HCT116 (cell line): ENCODE measurements at regions not wholly inside any gene's neighbourhood (a gene's known extent, or its start where the extent isn't known, plus 50 kb on each side); places are given as distances from the start of the nearest gene placed in this dataset.

ENCODE experiments used
- ATAC-seq: fragments of 200-7000 bp; cut with Tn5 transposase; 2 replicates; pipeline ENCODE4 v1.9.1; 2020; ENCODE audit warnings: mild to moderate bottlenecking, moderate library complexity
- BruUV-seq: library from RNA; stranded (reverse); fragments of 400-500 nt; replicated peaks from 2 replicates; lab custom pipeline; 2021; lab: Mats Ljungman, UMichigan
- CTCF ChIA-PET: fragments of 300-600 bp; sonication (Branson Sonifier 250); formaldehyde crosslinking; loops from one replicate; lab custom pipeline; 2021; ENCODE audit warnings: antibody characterized with exemption; lab: Charles Lee
- POLR2A ChIA-PET: fragments of 300-600, 350-600 bp; sonication (Branson Sonifier 250); formaldehyde crosslinking; loops from one replicate; lab custom pipeline; 2021; ENCODE audit warnings: antibody characterized with exemption; lab: Charles Lee
- RAD21 ChIA-PET, 2 experiments: fragments of 300-600 bp; sonication (Branson Sonifier 250); formaldehyde crosslinking; loops; one replicate each; lab custom pipeline; 2023; ENCODE audit warnings: low total read pairs in 2 of 2; ENCODE audit not compliant: uncharacterized antibody in 2 of 2, unreplicated experiment in 2 of 2, low non-redundant PET in 1 of 2; lab: Charles Lee
- DNase-seq: peaks from one replicate; pipeline ENCODE4 v3.0.0-alpha.2; 2010; ENCODE audit warnings: low read depth, low spot score
- H2AFZ ChIP-seq: fragments of 200-600 bp; shearing (Covaris generic), sonication (generic); 2 replicates; pipeline ENCODE4 v1.6.1; 2017; ENCODE audit warnings: low read depth, mixed run types, mixed read lengths, antibody characterized with exemption, low read length; ENCODE audit not compliant: poor library complexity, severe bottlenecking
- H3K27ac ChIP-seq: 2 replicates; pipeline ENCODE4 v1.5.1; 2012; ENCODE audit warnings: low read depth, low read length
- H3K27me3 ChIP-seq: fragments of 200-600 bp; sonication (generic); 2 replicates; pipeline ENCODE4 v1.6.1; 2016; ENCODE audit warnings: mixed run types, low read length, mixed read lengths; ENCODE audit not compliant: insufficient read depth
- H3K36me3 ChIP-seq, 2 experiments: fragments of 200-500 bp in 1 of 2; fragments of 200-600 bp in 1 of 2; sonication (Bioruptor generic) in 1 of 2; sonication (generic) in 1 of 2; 2 replicates each; pipeline versions ENCODE4 v1.5.1 to v1.6.1; 2014 to 2016; ENCODE audit warnings: low read length in 2 of 2, inconsistent platforms in 1 of 2, mixed read lengths in 1 of 2, mixed run types in 1 of 2; ENCODE audit not compliant: insufficient read depth in 2 of 2, control insufficient read depth in 1 of 2
- H3K4me1 ChIP-seq, 2 experiments: fragments of 200-600 bp in 1 of 2; sonication (generic) in 1 of 2; 2 replicates each; pipeline versions ENCODE4 v1.5.1 to v1.6.1; 2012 to 2017; ENCODE audit warnings: low read length in 2 of 2, inconsistent platforms in 1 of 2, mild to moderate bottlenecking in 1 of 2, mixed read lengths in 1 of 2, mixed run types in 1 of 2, moderate library complexity in 1 of 2; ENCODE audit not compliant: insufficient read depth in 2 of 2, control insufficient read depth in 1 of 2
- H3K4me2 ChIP-seq: fragments of 200-600 bp; sonication (generic); 2 replicates; pipeline ENCODE4 v1.6.1; 2017; ENCODE audit warnings: mixed run types, low read length, mixed read lengths
- H3K4me3 ChIP-seq, 2 experiments: fragments of 200-600 bp in 1 of 2; sonication (generic) in 1 of 2; replicated peaks in 1 of 2; 2 replicates each; pipeline ENCODE4 v1.5.1; 2011 to 2016; ENCODE audit warnings: low read length in 2 of 2, control low read depth in 1 of 2, low read depth in 1 of 2, mild to moderate bottlenecking in 1 of 2, mixed read lengths in 1 of 2, mixed run types in 1 of 2
- H3K79me2 ChIP-seq: fragments of 200-600 bp; sonication (generic); 2 replicates; pipeline ENCODE4 v1.6.1; 2017; ENCODE audit warnings: mild to moderate bottlenecking, mixed run types, low read length, moderate library complexity, mixed read lengths; ENCODE audit not compliant: insufficient read depth
- H3K9ac ChIP-seq: fragments of 200-600 bp; sonication (generic); 2 replicates; pipeline ENCODE4 v1.6.1; 2016; ENCODE audit warnings: low read length, mixed read lengths
- H3K9me2 ChIP-seq: fragments of 200-600 bp; sonication (generic), shearing (Covaris generic); 2 replicates; pipeline ENCODE4 v1.6.1; 2017; ENCODE audit warnings: mixed run types, mild to moderate bottlenecking, moderate library complexity; ENCODE audit not compliant: insufficient read depth
- H3K9me3 ChIP-seq, 2 experiments: fragments of 200-500 bp in 1 of 2; fragments of 200-600 bp in 1 of 2; sonication (Bioruptor generic) in 1 of 2; sonication (generic) in 1 of 2; 2 replicates each; pipeline ENCODE4 v1.6.1; 2014 to 2017; ENCODE audit warnings: low read length in 2 of 2, mixed read lengths in 2 of 2, inconsistent platforms in 1 of 2, low read depth in 1 of 2, mild to moderate bottlenecking in 1 of 2, mixed run types in 1 of 2, moderate library complexity in 1 of 2; ENCODE audit not compliant: control insufficient read depth in 1 of 2, insufficient read depth in 1 of 2
- H4K20me1 ChIP-seq: fragments of 200-600 bp; sonication (generic), shearing (Covaris generic); 2 replicates; pipeline ENCODE4 v1.6.1; 2017; ENCODE audit warnings: mixed run types, mild to moderate bottlenecking, moderate library complexity; ENCODE audit not compliant: insufficient read depth
- ATF3 ChIP-seq: IDR thresholded peaks from 2 replicates; pipeline ENCODE4 v1.6.1; 2012
- CBX3 ChIP-seq: IDR thresholded peaks from 2 replicates; pipeline ENCODE4 v1.6.1; 2012; ENCODE audit warnings: low read depth
- CEBPB ChIP-seq: IDR thresholded peaks from 2 replicates; pipeline ENCODE4 v1.6.1; 2012; ENCODE audit warnings: low read depth
- ELF1 ChIP-seq: IDR thresholded peaks from 2 replicates; pipeline ENCODE4 v1.6.1; 2012; ENCODE audit warnings: low read depth, borderline replicate concordance
- EZH2 ChIP-seq: fragments of 200-600 bp; sonication (generic); IDR thresholded peaks from 2 replicates; pipeline ENCODE4 v1.6.1; 2017; ENCODE audit warnings: antibody characterized with exemption, mixed run types
- EZH2phosphoT487 ChIP-seq: fragments of 200-600 bp; IDR thresholded peaks from 2 replicates; pipeline ENCODE4 v1.6.1; 2018; ENCODE audit warnings: antibody characterized with exemption, borderline replicate concordance
- FOSL1 ChIP-seq: IDR thresholded peaks from 2 replicates; pipeline ENCODE4 v1.6.1; 2012; ENCODE audit warnings: low read depth
- JUND ChIP-seq: IDR thresholded peaks from 2 replicates; pipeline ENCODE4 v1.6.1; 2012
- MAX ChIP-seq: IDR thresholded peaks from 2 replicates; pipeline ENCODE4 v1.6.1; 2012
- POLR2A ChIP-seq: IDR thresholded peaks from 2 replicates; pipeline ENCODE4 v1.7.0; 2011; ENCODE audit warnings: borderline replicate concordance; ENCODE audit not compliant: insufficient read depth, insufficient read length; ENCODE audit errors: extremely low read depth
- POLR2AphosphoS5 ChIP-seq: IDR thresholded peaks from 2 replicates; pipeline ENCODE4 v1.6.1; 2011; ENCODE audit warnings: mild to moderate bottlenecking, low read depth, low read length, moderate library complexity
- RAD21 ChIP-seq: IDR thresholded peaks from 2 replicates; pipeline ENCODE4 v1.6.1; 2012; ENCODE audit warnings: low read depth, mild to moderate bottlenecking
- SIN3A ChIP-seq: IDR thresholded peaks from 2 replicates; pipeline ENCODE4 v1.6.1; 2012; ENCODE audit warnings: low read depth
- SP1 ChIP-seq: IDR thresholded peaks from 2 replicates; pipeline ENCODE4 v1.6.1; 2012; ENCODE audit warnings: low read depth
- SRF ChIP-seq: IDR thresholded peaks from 2 replicates; pipeline ENCODE4 v1.6.1; 2012; ENCODE audit warnings: low read depth
- TCF7L2 ChIP-seq: IDR thresholded peaks from 2 replicates; pipeline ENCODE4 v1.7.0; 2011; ENCODE audit warnings: borderline replicate concordance, inconsistent platforms; ENCODE audit not compliant: insufficient read depth, insufficient read length; ENCODE audit errors: extremely low read depth
- YY1 ChIP-seq: IDR thresholded peaks from 2 replicates; pipeline ENCODE4 v1.6.1; 2011; ENCODE audit warnings: low read length, low read depth, moderate library complexity, mild to moderate bottlenecking; ENCODE audit not compliant: insufficient replicate concordance; ENCODE audit errors: extremely low read depth
- ZFX ChIP-seq: fragments of 450-650 bp; IDR thresholded peaks from 2 replicates; pipeline ENCODE4 v1.6.1; 2017
- ZNF274 ChIP-seq: fragments of 200-500 bp; sonication (Bioruptor generic); IDR thresholded peaks from 2 replicates; pipeline ENCODE4 v1.6.1; 2014; ENCODE audit warnings: mild to moderate bottlenecking, low read depth, low read length, inconsistent platforms
- intact Hi-C: fragments of 100-400 bp; cut with micrococcal nuclease; formaldehyde crosslinking; loops from 2 replicates; pipeline ENCODE4 v1.10.0; 2022
- TF ChIP-seq, protein P1 (sequence below), 3 experiments: fragments of 200-600 bp in 1 of 3; sonication (generic) in 1 of 3; IDR thresholded peaks in 2 of 3; conservative IDR thresholded peaks in 1 of 3; 2 replicates each; pipeline ENCODE4 v1.5.1; 2012 to 2017; ENCODE audit warnings: low read depth in 2 of 3, low read length in 2 of 3, antibody characterized with exemption in 1 of 3, borderline replicate concordance in 1 of 3, control low read depth in 1 of 3, mild to moderate bottlenecking in 1 of 3, mixed read lengths in 1 of 3, mixed run types in 1 of 3, moderate library complexity in 1 of 3; ENCODE audit not compliant: insufficient read depth in 1 of 3

- Histone ChIP-seq H3K4me2 (no peak overlapping the region), H3K27ac (no peak overlapping the region), H3K27me3 (no peaks in the 10 kb centered on the region), H3K36me3 (no peaks in the 10 kb centered on the region), H3K79me2 (no peaks in the 10 kb centered on the region), H3K9me3 (no peaks in the 10 kb centered on the region), H3K9ac (no peak overlapping the region), H3K9me2 (no peaks in the 10 kb centered on the region), H4K20me1 (no peaks in the 10 kb centered on the region), H3K4me3 (no peak overlapping the region), H2AFZ (no peak overlapping the region), H3K4me1 (no peaks in the 10 kb centered on the region)
- ATAC-seq, result no peak
- DNase-seq, result no peak
- no peak for TF ChIP-seq POLR2A
- RAD21 ChIA-PET, result no interaction called here
- no TSS peak for BruUV-seq
- POLR2A ChIA-PET, result no interaction called here
- CTCF ChIA-PET, result no interaction called here
- intact Hi-C loops, result no loop called here
Measured at GRCh38 chr6:74690365-74690764, 515.5 kb downstream of the COL12A1 start.

DNA sequence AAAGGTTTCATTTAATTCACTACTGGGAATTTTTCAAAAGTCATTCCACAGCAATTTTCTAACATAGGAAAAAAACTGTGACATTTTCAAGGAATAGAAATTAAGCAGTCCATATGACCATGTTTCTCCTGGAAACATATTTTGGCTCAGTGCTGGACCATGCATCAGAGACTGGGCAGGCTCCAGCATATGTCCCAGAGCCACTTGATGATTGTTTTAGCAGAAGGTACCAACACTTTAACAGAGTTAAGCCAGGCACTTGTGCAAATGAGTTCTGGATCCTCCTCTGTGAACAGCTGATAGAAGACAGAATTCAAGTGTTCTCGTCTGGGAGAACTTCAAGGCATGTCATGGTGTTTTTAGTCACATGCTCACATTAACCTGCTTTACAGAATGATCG lies 516.3 kb downstream of the COL12A1 start:
- H3K27ac ChIP-seq, result no peak overlapping the region
- no peak overlapping the region for H3K9ac ChIP-seq
- H3K9me3 ChIP-seq, result no peaks in the 10 kb centered on the region
- H3K4me3 ChIP-seq, result no peak overlapping the region
- no peaks in the 10 kb centered on the region for H3K79me2 ChIP-seq
- H2AFZ ChIP-seq, result no peak overlapping the region
- ChIA-PET CTCF (no interaction called here), RAD21 (no interaction called here), POLR2A (no interaction called here)
- no peaks in the 10 kb centered on the region for H3K9me2 ChIP-seq
- H3K36me3 ChIP-seq, result no peaks in the 10 kb centered on the region
- no peaks in the 10 kb centered on the region for H4K20me1 ChIP-seq
- ATAC-seq, result no peak
- no peaks in the 10 kb centered on the region for H3K4me1 ChIP-seq
- no peak overlapping the region for H3K4me2 ChIP-seq
- intact Hi-C loops, result no loop called here
- BruUV-seq, result no TSS peak
- TF ChIP-seq POLR2A (no peak), SP1 (no peak), YY1 (no peak), SRF (no peak), MAX (no peak), ATF3 (no peak), EZH2 (no peak), SIN3A (no peak), JUND (no peak), POLR2AphosphoS5 (no peak), CBX3 (no peak), RAD21 (no peak), ZNF274 (no peak), ZFX (no peak), CEBPB (no peak), ELF1 (no peak), TCF7L2 (no peak), FOSL1 (no peak), EZH2phosphoT487 (no peak)
- TF ChIP-seq, protein P1, sequence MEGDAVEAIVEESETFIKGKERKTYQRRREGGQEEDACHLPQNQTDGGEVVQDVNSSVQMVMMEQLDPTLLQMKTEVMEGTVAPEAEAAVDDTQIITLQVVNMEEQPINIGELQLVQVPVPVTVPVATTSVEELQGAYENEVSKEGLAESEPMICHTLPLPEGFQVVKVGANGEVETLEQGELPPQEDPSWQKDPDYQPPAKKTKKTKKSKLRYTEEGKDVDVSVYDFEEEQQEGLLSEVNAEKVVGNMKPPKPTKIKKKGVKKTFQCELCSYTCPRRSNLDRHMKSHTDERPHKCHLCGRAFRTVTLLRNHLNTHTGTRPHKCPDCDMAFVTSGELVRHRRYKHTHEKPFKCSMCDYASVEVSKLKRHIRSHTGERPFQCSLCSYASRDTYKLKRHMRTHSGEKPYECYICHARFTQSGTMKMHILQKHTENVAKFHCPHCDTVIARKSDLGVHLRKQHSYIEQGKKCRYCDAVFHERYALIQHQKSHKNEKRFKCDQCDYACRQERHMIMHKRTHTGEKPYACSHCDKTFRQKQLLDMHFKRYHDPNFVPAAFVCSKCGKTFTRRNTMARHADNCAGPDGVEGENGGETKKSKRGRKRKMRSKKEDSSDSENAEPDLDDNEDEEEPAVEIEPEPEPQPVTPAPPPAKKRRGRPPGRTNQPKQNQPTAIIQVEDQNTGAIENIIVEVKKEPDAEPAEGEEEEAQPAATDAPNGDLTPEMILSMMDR (IDR thresholded peaks at IDR 0.05 in 2 of 3, conservative IDR thresholded peaks at IDR 0.05 in 1 of 3; ENCODE audit: borderline replicate concordance in 1 of 3, insufficient read depth in 1 of 3, low read depth in 2 of 3, low read length in 2 of 3), result no peak
- DNase-seq, result no peak
- no peaks in the 10 kb centered on the region for H3K27me3 ChIP-seq
